Activated CD8-positive, alpha-beta memory T cell treated with anti-CD3 and anti-CD28 coated beads for 24 hours (primary cell): ENCODE measurements at regions not wholly inside any gene's neighbourhood (a gene's known extent, or its start where the extent isn't known, plus 50 kb on each side); places are given as distances from the start of the nearest gene placed in this dataset.

Experiments
- DNase-seq: peaks from one replicate; pipeline ENCODE4 v3.0.0-alpha.2; 2020

GRCh38 chr5:89904442-89904841, 505.1 kb downstream of the CETN3 start:
- no peak for DNase-seq

DNA sequence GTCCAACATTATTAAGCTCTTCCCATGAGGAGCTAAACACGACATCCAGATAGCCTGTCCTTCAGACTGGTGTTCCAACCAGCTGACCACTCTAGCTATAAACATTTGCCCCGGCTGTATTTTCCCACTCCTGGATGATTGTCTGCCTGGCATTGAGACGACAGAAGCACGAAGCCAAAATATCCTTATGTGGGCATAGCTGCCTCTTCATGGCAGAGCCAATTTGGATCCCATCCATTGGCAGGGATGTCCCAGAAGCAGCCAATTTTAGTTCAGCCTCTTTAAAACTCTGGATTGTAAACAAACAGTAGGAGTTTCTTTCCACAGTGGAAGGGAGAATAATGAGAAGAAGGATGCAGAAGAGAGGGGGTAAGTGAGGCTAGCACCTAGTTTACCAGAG, 507.6 kb downstream of the CETN3 start:
- DNase-seq, result no peak

DNA sequence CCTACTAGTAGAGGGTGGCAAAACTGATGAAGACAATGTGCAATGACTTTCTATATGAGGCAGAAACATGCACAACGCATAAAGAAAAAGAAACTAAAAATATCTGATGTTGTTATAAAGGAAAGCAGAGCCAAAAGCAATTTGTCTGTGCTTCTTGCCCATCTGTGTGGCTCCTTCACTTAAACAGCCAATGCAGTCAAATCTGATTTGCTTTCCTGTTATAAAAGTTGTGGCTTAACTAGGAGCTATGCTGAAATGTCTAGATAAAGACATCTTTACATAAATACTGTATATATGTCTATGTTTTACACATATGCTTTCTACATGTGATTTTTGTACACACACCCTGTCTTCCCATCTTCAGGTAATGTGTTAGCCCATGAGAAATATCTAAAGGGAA, 508.2 kb downstream of the CETN3 start:
- no peak for DNase-seq

GRCh38 chr5:89900346-89900745, 509.2 kb downstream of the CETN3 start:
- DNase-seq, result no peak

DNA sequence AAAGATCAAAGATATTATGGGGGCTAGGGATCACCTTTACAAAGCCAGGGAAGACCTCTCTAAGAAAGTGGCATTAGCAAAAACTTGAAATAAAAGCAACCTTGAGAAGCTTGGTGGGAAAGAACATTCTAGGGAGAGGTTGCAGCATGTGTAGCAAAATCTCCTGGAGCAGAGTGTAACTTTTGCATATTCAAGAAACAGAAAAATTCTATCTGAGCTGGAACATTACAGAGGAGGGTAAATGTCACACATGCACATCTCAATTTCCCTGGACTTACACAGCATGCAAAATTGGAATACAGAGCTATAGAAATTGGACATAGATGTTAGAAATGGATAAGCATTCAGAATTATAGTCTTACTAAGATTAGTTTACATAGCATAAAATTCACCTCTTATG, 510.0 kb downstream of the CETN3 start:
- DNase-seq, result no peak

- no peak for DNase-seq
Measured at GRCh38 chr5:89893546-89893945, 516.0 kb downstream of the CETN3 start.

- no peak for DNase-seq
Measured at GRCh38 chr5:89885670-89886069, 523.9 kb downstream of the CETN3 start.

GRCh38 chr5:89883967-89884366, 525.6 kb downstream of the CETN3 start:
- DNase-seq, result no peak

GRCh38 chr5:89878140-89879132, 531.1 kb downstream of the CETN3 start:
- no peak for DNase-seq

GRCh38 chr5:89871906-89872305, 537.6 kb downstream of the CETN3 start:
- DNase-seq, result no peak

DNA sequence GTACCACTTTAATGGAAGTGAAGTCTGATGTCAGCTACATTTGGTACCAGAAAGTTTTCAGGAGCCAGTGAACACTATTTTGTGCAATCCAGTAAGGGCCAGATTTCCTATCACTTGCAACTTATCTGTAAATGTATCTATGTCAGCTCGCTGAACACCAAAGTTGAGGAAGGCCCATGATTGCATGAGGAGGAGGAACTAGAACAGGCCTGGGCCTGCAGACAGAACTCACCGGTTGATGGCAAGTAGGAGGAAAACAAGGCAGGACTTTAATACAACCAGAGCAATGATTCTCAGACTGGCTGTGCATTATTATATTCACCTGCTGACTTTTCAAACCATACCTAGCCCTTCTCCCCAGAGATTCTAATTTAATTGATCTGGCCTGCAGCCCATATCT, 540.2 kb downstream of the CETN3 start:
- DNase-seq, result no peak

DNA sequence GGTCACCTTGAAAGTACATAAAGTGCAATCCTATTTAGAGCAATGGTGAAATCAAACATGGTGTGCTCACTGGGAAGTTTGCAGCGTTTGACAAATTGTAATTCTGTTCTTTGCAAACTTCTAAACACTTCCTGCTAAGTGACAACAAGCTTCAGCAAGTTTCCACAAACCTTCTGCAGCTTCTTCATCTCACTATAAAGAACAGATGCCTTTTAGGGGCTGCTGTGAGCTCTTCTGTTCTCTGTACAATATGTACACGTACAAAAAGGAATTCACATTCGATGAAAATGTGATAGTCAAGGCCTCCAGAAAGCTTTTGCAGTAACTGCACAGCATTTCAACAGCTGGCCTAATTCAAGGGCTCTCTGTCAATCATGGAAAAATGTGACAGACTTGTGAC, 543.1 kb downstream of the CETN3 start:
- DNase-seq, result no peak

DNA sequence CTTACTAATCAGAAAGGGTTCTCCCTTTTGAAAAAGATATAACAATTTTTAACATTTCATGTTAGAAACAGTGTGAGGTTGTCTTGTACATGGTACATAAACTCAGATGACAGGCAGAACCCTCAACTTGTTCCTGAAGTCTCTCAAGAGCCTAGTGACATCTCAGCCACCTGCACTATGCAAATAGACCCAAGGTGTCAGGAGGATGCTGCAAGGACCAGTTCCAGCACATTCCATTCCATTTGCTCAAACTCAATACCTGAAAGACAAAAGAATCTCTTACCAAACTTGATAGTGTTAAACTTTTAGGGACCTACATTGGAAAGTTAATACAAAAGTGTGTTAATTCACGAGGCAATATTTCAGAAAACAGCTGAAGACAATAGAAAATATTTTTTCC, 544.6 kb downstream of the CETN3 start:
- DNase-seq, result no peak

DNA sequence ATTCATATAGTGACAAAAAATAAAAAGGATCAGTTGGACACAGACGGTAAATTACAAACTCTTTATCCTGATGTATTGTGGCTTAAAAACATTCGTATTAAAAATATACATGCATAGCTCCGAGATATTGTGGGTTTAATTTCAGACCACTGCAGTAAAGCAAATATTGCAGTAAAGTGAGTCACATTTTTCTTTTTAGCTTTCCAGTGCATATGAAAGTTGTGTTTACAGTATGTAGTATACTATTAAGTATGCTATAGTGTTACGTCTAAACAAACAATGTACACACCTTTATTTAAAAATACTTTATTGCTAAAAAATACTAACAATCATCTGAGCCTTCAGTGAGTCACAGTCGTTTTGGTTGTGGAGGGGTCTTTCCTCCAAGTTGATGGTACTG, 551.8 kb downstream of the CETN3 start:
- DNase-seq, result no peak

DNA sequence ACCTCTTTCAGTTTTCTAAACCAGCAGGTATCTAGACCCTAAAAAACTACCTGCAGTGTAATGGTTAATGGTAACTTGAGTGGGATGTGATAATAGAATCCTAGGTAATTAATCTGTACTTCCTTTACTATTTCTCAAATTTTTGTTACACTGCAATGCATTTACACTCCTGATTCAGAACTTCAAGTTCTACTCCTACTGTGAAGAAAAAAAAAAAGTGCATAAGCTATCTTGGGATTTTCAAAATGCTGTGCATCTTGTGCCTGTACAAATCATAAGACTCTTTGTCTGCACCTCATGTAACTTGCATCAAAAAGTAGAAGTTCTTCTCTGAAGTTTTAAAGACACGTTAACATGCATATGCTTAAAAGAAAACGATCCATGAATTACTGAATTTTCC, 554.1 kb downstream of the CETN3 start:
- DNase-seq, result no peak

GRCh38 chr5:89851911-89852310, 557.6 kb downstream of the CETN3 start:
- DNase-seq, result no peak

DNA sequence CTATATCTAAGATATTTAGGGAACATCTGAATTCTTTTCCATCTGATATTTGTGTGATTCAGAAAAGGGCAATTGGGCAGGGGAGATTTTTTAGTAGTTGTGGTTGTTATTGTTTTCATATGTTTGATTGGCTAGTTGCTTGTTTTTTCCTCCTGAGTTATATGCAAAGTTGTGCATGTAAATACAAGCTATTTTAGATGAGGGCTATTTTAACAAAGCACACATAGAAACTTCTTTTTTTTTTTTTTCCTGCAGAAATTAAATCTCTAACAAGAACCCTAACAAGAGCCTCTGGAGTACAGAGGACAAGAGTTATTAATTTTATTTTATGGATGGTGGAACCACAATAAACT, 559.1 kb downstream of the CETN3 start:
- no peak for DNase-seq

GRCh38 chr5:89849830-89850512, 559.6 kb downstream of the CETN3 start:
- DNase-seq, result no peak

DNA sequence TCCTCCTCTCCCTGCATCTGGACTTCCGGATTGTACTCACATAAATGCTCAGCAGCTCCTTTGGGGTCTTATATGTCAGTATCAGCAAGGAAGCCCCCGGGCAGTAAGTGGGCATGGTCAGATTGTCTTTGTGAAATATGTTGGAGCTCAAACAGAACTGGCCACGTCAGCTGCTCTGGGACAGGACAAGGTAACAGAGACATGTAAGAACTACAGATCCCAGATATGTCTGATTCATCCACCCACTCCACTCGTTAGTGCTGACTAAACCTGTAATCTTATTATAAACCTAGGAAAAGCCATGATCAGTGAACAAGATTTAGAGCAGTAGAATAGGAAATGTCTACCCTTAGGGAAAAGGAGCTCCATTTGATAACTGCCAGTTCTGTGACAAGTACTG, 561.8 kb downstream of the CETN3 start:
- no peak for DNase-seq

- no peak for DNase-seq
Measured at GRCh38 chr5:89844548-89844947, 565.0 kb downstream of the CETN3 start.

DNA sequence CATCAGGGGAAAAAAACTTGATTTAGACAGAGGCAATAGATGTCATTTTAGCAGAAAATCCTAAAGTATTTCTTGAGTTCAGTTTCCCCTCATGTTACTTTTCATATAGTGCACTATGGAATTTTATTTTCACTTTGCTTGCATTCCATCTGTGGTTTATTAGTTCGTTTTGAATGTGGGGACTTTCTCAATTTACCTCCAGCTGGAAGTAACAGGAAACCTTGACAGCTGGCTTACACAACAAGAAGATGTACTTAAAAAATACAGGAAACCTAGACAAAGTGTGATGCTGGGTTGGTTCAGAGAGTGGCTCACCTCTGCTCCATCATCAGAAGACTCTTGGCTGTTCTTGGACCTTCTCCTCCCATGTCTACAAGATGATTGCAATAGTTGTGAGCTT, 567.0 kb downstream of the CETN3 start:
- no peak for DNase-seq

DNA sequence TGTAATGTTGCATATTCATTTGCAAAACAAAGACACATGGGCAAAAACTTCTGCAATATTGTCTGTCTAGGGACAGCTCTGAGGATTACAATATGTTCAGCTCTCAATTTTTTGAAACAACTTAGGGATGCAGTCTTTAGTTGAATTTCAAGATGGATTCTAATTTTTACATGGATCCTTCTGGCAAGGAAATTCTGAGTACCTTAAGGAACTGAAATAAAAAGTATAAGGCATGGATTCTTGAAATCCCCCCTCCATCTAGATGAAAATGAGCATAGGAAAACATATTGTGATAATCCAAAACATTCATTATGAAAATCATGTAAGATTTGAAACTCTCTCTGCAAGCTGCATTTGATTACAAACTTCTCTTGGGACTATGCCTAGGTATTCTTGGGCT, 568.6 kb downstream of the CETN3 start:
- no peak for DNase-seq

DNA sequence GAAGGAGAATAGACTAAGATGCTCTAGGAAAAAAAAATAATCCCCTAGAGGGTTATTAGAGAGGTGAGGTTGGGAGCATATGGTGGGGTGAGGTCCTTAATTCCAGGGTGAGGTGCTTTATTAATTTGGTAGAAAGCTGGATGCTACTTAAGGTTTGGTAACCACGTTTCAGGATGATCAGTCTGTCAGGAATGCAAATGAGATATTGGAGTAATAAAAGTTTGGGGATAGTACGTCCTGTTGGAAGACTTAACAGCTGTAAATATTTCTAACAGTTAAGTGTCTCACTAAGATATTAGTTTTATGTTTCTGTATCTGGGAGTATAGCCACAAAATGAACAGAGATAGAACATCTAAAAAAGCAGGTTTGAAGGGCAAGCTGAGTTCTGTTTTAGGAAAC, 578.9 kb downstream of the CETN3 start:
- no peak for DNase-seq

GRCh38 chr5:89827960-89828359, 581.6 kb downstream of the CETN3 start:
- no peak for DNase-seq

GRCh38 chr5:89827359-89827758, 582.2 kb downstream of the CETN3 start:
- no peak for DNase-seq
